ENCODE measurements at regions not wholly inside any gene's neighbourhood (a gene's known extent, or its start where the extent isn't known, plus 50 kb on each side); places are given as distances from the start of the nearest gene placed in this dataset.

DNA sequence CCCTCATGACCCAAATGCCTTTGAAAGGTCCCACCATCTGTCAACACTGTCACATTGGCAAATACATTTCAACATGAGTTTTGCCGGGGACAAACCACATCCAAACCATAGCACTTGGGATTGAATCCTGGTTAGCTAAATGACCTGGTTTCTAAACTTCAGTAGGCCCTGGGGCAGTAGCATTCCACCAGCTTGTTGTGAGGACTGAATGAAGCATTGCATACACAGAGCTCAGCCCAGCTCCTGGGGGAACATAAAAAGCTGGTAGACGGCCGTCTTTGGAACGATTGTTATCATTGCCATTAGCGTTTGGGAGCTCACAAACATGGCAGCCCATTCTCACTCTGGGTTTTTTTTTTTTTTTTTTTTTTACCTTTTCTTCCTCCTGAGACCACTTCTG lies 57.5 kb upstream of the CXCR4 start:
- H3K27me3 ChIP-seq (ENCODE audit: control insufficient read depth, insufficient read depth, low read length) = no peaks in the 10 kb centered on the region
- ChIA-PET CTCF (no interaction called here), POLR2A (no interaction called here)
- TF ChIP-seq, protein P1, sequence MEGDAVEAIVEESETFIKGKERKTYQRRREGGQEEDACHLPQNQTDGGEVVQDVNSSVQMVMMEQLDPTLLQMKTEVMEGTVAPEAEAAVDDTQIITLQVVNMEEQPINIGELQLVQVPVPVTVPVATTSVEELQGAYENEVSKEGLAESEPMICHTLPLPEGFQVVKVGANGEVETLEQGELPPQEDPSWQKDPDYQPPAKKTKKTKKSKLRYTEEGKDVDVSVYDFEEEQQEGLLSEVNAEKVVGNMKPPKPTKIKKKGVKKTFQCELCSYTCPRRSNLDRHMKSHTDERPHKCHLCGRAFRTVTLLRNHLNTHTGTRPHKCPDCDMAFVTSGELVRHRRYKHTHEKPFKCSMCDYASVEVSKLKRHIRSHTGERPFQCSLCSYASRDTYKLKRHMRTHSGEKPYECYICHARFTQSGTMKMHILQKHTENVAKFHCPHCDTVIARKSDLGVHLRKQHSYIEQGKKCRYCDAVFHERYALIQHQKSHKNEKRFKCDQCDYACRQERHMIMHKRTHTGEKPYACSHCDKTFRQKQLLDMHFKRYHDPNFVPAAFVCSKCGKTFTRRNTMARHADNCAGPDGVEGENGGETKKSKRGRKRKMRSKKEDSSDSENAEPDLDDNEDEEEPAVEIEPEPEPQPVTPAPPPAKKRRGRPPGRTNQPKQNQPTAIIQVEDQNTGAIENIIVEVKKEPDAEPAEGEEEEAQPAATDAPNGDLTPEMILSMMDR (IDR thresholded peaks at IDR 0.05; ENCODE audit: insufficient read depth, low read depth, low read length) = no peak
- H3K4me3 ChIP-seq (ENCODE audit: low read depth, low read length) = no peak overlapping the region
- no peak for DNase-seq (ENCODE audit: low read depth)
- H3K36me3 ChIP-seq (ENCODE audit: control insufficient read depth, insufficient read depth, low read length) = no peaks in the 10 kb centered on the region

DNA sequence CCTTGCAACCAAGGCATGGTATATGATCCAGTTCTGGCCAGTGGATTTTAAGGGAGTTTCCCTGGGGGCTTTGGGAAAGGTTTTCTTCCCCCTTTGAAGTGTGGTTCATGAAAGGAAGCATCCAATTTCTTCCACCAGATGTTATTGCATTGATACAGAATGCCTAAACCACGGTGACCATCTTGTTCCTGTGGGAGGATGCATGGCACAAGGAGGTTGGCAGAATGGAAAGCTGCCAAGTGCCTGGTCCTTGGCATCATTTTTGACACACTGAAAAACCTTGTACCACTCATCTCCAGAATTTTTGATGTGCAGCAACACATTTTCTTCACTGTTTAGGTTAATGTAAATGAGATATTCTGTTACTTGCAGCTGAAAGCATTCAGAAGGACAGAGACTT lies 55.2 kb upstream of the CXCR4 start:
- DNase-seq (ENCODE audit: low read depth) = no peak

DNA sequence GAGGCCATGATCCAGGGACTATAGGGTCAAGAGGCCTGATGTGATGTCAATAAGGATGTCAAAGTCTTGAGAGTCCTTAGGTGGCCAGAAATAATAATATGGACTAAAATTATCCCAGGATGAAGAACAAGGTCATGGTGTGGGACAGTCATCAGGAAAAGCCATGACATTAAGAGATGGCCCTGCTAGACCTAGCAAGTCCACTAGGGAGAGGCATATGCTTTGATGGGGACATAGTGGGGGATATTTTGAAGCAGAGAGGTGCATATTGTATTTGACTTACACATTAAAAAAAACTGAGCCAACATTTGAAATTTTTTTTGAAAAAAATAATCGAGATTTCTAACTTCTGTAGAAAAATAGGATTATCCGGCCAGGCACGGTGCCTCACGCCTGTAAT lies 53.3 kb upstream of the CXCR4 start:
- no peak for DNase-seq (ENCODE audit: low read depth)
- CTCF ChIA-PET = no interaction called here
- TF ChIP-seq, protein P1 (IDR thresholded peaks at IDR 0.05; ENCODE audit: insufficient read depth, low read depth, low read length) = no peak
- Histone ChIP-seq H3K4me3 (ENCODE audit: low read depth, low read length) (no peak overlapping the region), H3K36me3 (ENCODE audit: control insufficient read depth, insufficient read depth, low read length) (no peaks in the 10 kb centered on the region), H3K27me3 (ENCODE audit: control insufficient read depth, insufficient read depth, low read length) (no peaks in the 10 kb centered on the region)
- POLR2A ChIA-PET = no interaction called here

More for the DNA sequence above, 55.2 kb upstream of the CXCR4 start:
- Histone ChIP-seq H3K36me3 (ENCODE audit: control insufficient read depth, insufficient read depth, low read length) (no peaks in the 10 kb centered on the region), H3K27me3 (ENCODE audit: control insufficient read depth, insufficient read depth, low read length) (no peaks in the 10 kb centered on the region), H3K4me3 (ENCODE audit: low read depth, low read length) (no peak overlapping the region)
- ChIA-PET POLR2A (no interaction called here), CTCF (no interaction called here)
- TF ChIP-seq, protein P1 (IDR thresholded peaks at IDR 0.05; ENCODE audit: insufficient read depth, low read depth, low read length) = no peak

DNA sequence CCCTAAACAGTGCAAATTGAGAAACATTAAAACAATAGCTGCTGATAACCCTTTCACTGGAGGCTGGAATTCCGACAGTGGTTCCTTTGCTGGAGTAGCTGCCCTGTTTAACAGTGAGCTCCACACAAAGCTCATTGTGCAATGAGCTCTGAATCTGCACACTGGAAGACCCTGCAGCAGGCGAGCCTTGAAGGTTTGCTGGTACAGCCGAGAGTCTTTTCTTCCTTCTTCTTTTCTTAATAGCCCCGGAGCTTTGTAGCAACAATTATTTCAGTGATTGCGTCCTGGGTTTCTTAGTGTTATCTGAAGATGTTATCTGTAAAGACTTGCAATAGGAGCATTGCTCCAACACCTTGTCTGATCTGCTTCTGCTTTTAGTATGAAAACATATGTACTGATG lies 50.8 kb upstream of the CXCR4 start:
- TF ChIP-seq, protein P1 (IDR thresholded peaks at IDR 0.05; ENCODE audit: insufficient read depth, low read depth, low read length) = no peak
- ChIA-PET POLR2A (no interaction called here), CTCF (no interaction called here)
- Histone ChIP-seq H3K4me3 (ENCODE audit: low read depth, low read length) (no peak overlapping the region), H3K27me3 (ENCODE audit: control insufficient read depth, insufficient read depth, low read length) (no peaks in the 10 kb centered on the region), H3K36me3 (ENCODE audit: control insufficient read depth, insufficient read depth, low read length) (no peaks in the 10 kb centered on the region)
- DNase-seq (ENCODE audit: low read depth) = no peak

DNA sequence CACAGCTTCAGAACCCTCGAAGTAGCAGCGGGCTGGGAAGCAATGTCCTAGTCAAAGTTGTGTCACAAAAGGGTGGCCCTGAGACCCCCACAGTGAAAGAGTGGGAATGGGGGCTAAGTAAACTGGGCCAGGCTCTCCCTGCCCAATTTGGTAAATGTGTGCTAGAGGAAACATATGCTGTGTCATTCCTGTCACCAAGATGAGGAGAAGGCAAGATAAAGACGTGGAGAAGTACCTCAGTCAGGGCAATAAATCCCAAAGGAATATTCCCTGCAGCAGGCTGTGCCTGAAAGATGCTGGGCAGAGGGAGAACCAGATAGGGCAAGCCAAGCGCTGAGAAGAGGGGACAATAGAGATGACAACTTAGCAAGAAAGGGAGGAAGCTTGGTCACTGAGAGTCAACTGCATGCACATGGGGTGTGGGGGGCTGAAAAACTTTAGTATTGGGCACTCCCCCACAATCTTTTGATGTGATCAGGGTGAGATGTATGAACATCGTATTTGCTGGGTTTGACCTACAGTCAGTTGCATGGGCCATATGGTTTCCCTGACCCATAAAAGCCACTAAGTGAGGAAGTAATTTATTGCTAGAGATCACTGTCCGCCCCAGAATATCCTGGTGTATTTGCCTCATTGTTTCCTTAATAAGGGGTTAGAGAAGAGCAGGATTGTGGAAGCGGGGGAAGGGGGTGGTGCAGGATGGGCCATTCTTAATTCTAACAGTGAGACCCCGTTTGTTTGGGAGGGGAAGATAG lies 49.9 kb upstream of the CXCR4 start:
- Histone ChIP-seq H3K36me3 (ENCODE audit: control insufficient read depth, insufficient read depth, low read length) (no peaks in the 10 kb centered on the region), H3K4me3 (ENCODE audit: low read depth, low read length) (no peak overlapping the region), H3K27me3 (ENCODE audit: control insufficient read depth, insufficient read depth, low read length) (no peaks in the 10 kb centered on the region)
- POLR2A ChIA-PET = no interaction called here
- TF ChIP-seq, protein P1 (IDR thresholded peaks at IDR 0.05; ENCODE audit: insufficient read depth, low read depth, low read length) = no peak
- no peak for DNase-seq (ENCODE audit: low read depth)
- CTCF ChIA-PET = no interaction called here
